Osteoblast (primary cell): ENCODE measurements at regions not wholly inside any gene's neighbourhood (a gene's known extent, or its start where the extent isn't known, plus 50 kb on each side); places are given as distances from the start of the nearest gene placed in this dataset.

Source experiments
- DNase-seq: peaks from one replicate; pipeline ENCODE4 v3.0.0; 2011; ENCODE audit warnings: low spot score, mixed read lengths; ENCODE audit not compliant: insufficient read length; ENCODE audit errors: missing footprints
- H2AFZ ChIP-seq: 2 replicates; pipeline ENCODE4 v1.6.0; 2011; ENCODE audit warnings: mild to moderate bottlenecking, low read length
- H3K27ac ChIP-seq: 2 replicates; pipeline ENCODE4 v1.5.1; 2011; ENCODE audit warnings: mild to moderate bottlenecking, low read depth, low read length, moderate library complexity
- H3K27me3 ChIP-seq: 2 replicates; pipeline ENCODE4 v1.6.0; 2012; ENCODE audit warnings: mild to moderate bottlenecking, control low read depth, inconsistent platforms, low read length, moderate library complexity; ENCODE audit not compliant: insufficient read depth
- H3K36me3 ChIP-seq: 2 replicates; pipeline ENCODE4 v1.5.1; 2011; ENCODE audit warnings: mild to moderate bottlenecking, low read length, control low read depth, moderate library complexity; ENCODE audit not compliant: insufficient read depth
- H3K4me1 ChIP-seq: 2 replicates; pipeline ENCODE4 v1.5.1; 2011; ENCODE audit warnings: mild to moderate bottlenecking, low read length, control low read depth, moderate library complexity; ENCODE audit not compliant: insufficient read depth
- H3K4me2 ChIP-seq: 2 replicates; pipeline ENCODE4 v1.6.0; 2011; ENCODE audit warnings: mild to moderate bottlenecking, low read length; ENCODE audit not compliant: insufficient read depth
- H3K4me3 ChIP-seq: fragments of 200-600 bp; sonication (generic); 3 replicates; pipeline ENCODE4 v1.5.1; 2012; ENCODE audit warnings: mild to moderate bottlenecking, low read length, inconsistent platforms; ENCODE audit not compliant: insufficient read depth
- H3K79me2 ChIP-seq: 2 replicates; pipeline ENCODE4 v1.6.0; 2012; ENCODE audit warnings: mild to moderate bottlenecking, low read length, control low read depth, inconsistent platforms; ENCODE audit not compliant: insufficient read depth
- H3K9me3 ChIP-seq: 2 replicates; pipeline ENCODE4 v1.5.1; 2011; ENCODE audit warnings: low read depth, low read length, control low read depth
- H4K20me1 ChIP-seq: 2 replicates; pipeline ENCODE4 v1.6.0; 2012; ENCODE audit warnings: mild to moderate bottlenecking, low read length, control low read depth; ENCODE audit not compliant: insufficient read depth
- TF ChIP-seq, protein P1 (sequence below): IDR thresholded peaks from 2 replicates; pipeline ENCODE4 v1.5.1; 2011; ENCODE audit warnings: mild to moderate bottlenecking, low read depth, low read length, moderate library complexity; ENCODE audit errors: extremely low read depth

DNA sequence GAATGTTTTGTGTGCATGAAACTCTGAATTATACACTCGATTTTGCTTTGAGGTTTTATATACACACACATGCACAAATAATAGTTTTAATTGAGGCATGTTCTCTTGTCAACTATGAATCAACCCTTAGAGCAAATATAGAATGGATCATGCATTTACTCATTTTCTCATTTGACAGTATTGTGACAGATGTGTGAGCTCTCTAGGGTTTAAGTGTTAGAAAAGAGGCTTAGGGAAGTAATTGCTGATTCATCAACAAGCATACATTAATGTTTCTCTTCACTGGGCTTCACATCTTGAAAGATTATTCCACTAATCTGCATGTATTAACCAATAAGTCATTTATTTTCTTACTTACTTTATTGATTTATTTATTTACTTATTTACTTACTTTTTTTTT is 1356.8 kb upstream of the ACO1 start:
- H3K27me3 ChIP-seq, result no peaks in the 10 kb centered on the region
- no peak overlapping the region for H3K4me2 ChIP-seq
- H3K27ac ChIP-seq, result no peak overlapping the region
- H4K20me1 ChIP-seq, result no peaks in the 10 kb centered on the region
- no peaks in the 10 kb centered on the region for H3K36me3 ChIP-seq
- no peaks in the 10 kb centered on the region for H3K79me2 ChIP-seq
- TF ChIP-seq, protein P1, sequence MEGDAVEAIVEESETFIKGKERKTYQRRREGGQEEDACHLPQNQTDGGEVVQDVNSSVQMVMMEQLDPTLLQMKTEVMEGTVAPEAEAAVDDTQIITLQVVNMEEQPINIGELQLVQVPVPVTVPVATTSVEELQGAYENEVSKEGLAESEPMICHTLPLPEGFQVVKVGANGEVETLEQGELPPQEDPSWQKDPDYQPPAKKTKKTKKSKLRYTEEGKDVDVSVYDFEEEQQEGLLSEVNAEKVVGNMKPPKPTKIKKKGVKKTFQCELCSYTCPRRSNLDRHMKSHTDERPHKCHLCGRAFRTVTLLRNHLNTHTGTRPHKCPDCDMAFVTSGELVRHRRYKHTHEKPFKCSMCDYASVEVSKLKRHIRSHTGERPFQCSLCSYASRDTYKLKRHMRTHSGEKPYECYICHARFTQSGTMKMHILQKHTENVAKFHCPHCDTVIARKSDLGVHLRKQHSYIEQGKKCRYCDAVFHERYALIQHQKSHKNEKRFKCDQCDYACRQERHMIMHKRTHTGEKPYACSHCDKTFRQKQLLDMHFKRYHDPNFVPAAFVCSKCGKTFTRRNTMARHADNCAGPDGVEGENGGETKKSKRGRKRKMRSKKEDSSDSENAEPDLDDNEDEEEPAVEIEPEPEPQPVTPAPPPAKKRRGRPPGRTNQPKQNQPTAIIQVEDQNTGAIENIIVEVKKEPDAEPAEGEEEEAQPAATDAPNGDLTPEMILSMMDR, result no peak
- no peak for DNase-seq
- no peaks in the 10 kb centered on the region for H3K9me3 ChIP-seq
- H3K4me3 ChIP-seq, result no peak overlapping the region
- H3K4me1 ChIP-seq, result peaks cover 4% of the 10 kb centered on the region
- H2AFZ ChIP-seq, result no peak overlapping the region

DNA sequence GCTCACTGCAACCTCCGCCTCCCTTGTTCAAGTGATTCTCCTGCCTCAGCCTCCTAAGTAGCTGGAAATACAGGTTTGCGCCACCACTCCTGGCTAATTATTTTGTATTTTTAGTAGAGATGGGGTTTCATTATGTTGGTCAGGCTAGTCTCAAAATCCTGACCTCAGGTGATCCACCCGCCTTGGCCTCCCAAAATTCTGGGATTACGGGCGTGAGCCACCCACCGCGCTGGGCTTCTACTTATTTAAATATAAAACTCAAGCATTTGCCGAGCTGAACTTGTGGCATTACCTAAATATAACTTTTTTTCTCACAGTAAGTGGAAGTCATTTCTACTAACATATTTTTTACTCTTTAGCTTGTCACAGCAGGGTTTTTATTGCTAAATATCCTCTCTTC is 1356.3 kb upstream of the ACO1 start:
- H2AFZ ChIP-seq, result no peak overlapping the region
- no peak overlapping the region for H3K4me2 ChIP-seq
- H3K4me1 ChIP-seq, result peaks cover 4% of the 10 kb centered on the region
- H3K36me3 ChIP-seq, result no peaks in the 10 kb centered on the region
- H3K4me3 ChIP-seq, result no peak overlapping the region
- H3K27ac ChIP-seq, result no peak overlapping the region
- no peaks in the 10 kb centered on the region for H4K20me1 ChIP-seq
- no peaks in the 10 kb centered on the region for H3K27me3 ChIP-seq
- no peak for DNase-seq
- TF ChIP-seq, protein P1, result no peak
- H3K79me2 ChIP-seq, result no peaks in the 10 kb centered on the region
- no peaks in the 10 kb centered on the region for H3K9me3 ChIP-seq

DNA sequence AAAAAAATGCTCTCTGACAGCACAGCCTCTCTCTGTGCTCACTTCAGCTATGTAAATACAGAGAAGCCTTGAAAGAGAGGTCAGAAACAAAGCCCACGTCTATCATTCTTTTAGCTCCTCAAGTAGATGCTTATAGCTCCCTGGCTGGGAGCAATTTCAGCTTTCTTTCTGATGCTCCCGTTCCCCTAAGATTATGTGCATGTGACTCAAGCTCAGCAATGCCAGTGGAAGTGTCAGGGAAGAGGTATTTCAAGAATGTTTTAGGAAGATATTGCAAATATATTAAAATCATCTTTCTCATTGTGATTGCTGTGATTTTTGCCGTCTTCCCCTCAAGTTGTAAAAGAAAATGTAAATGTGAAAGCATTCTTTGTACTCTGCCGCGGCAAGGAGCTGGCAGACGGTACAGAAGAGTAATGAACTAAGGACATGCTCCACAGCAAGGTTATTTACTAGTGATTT is 1353.7 kb upstream of the ACO1 start:
- no peak overlapping the region for H3K27ac ChIP-seq
- no peaks in the 10 kb centered on the region for H3K79me2 ChIP-seq
- peak overlapping the region; percentile 40 for H2AFZ ChIP-seq
- no peaks in the 10 kb centered on the region for H4K20me1 ChIP-seq
- TF ChIP-seq, protein P1, result no peak
- DNase-seq, result peak; percentile 50
- no peaks in the 10 kb centered on the region for H3K27me3 ChIP-seq
- H3K4me3 ChIP-seq, result peak overlapping the region; percentile 39
- H3K36me3 ChIP-seq, result no peaks in the 10 kb centered on the region
- peak overlapping the region; percentile 62 for H3K4me2 ChIP-seq
- no peaks in the 10 kb centered on the region for H3K9me3 ChIP-seq
- peaks cover 4% of the 10 kb centered on the region for H3K4me1 ChIP-seq

DNA sequence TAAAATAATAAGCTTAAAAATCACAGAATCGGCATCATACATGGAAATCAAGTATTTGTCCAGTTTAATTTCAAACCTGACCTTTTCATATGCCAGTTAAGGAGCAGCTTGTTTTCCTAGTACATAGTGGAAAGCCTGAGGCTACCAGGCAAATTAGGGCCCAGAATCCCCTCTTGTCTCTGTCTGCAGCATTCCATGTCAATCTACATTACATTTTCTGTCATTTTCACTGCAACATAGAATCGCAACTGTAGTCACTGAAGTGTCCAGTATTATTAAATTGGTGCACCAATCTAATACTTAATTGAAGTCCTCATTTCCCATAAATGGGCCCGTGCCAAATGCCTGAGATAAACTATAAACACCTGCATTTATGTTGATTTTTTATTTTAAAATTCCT is 1352.2 kb upstream of the ACO1 start:
- H3K27me3 ChIP-seq, result no peaks in the 10 kb centered on the region
- no peaks in the 10 kb centered on the region for H3K9me3 ChIP-seq
- H3K4me3 ChIP-seq, result no peak overlapping the region
- TF ChIP-seq, protein P1, result no peak
- H4K20me1 ChIP-seq, result no peaks in the 10 kb centered on the region
- H3K4me2 ChIP-seq, result no peak overlapping the region
- no peak for DNase-seq
- H3K36me3 ChIP-seq, result no peaks in the 10 kb centered on the region
- no peak overlapping the region for H2AFZ ChIP-seq
- H3K27ac ChIP-seq, result no peak overlapping the region
- H3K79me2 ChIP-seq, result no peaks in the 10 kb centered on the region
- H3K4me1 ChIP-seq, result peaks cover 4% of the 10 kb centered on the region
